PC-9 (cell line): ENCODE measurements at regions not wholly inside any gene's neighbourhood (a gene's known extent, or its start where the extent isn't known, plus 50 kb on each side); places are given as distances from the start of the nearest gene placed in this dataset.

Source experiments
- BruUV-seq: library from RNA; stranded (reverse); fragments of 400-500 nt; replicated peaks from 2 replicates; lab custom pipeline; 2021; lab: Mats Ljungman, UMichigan
- CTCF ChIA-PET: fragments of 300-600 bp; sonication (Branson Sonifier 250); formaldehyde crosslinking; loops from one replicate; lab custom pipeline; 2022; ENCODE audit warnings: antibody characterized with exemption; lab: Charles Lee
- POLR2A ChIA-PET: fragments of 300-600 bp; sonication (Branson Sonifier 250); formaldehyde crosslinking; loops from one replicate; lab custom pipeline; 2022; ENCODE audit warnings: antibody characterized with exemption; ENCODE audit not compliant: unreplicated experiment; lab: Charles Lee
- DNase-seq, 2 experiments: peaks; one replicate each; pipeline versions ENCODE4 v3.0.0 to v3.0.0-alpha.2; 2015 to 2022; ENCODE audit warnings: mixed read lengths in 1 of 2
- H2AFZ ChIP-seq: fragments of 200-600 bp; sonication (generic); 2 replicates; pipeline ENCODE4 v1.8.1; 2017; ENCODE audit warnings: antibody characterized with exemption
- H3F3A ChIP-seq: fragments of 200-600 bp; sonication (generic); 2 replicates; pipeline ENCODE4 v1.8.1; 2017; ENCODE audit warnings: antibody characterized with exemption, mild to moderate bottlenecking, low read depth; ENCODE audit not compliant: insufficient read depth
- H3K27ac ChIP-seq: fragments of 200-600 bp; sonication (generic); 2 replicates; pipeline ENCODE4 v1.6.1; 2016; ENCODE audit warnings: mixed run types
- H3K27me3 ChIP-seq: fragments of 200-600 bp; sonication (generic); 2 replicates; pipeline ENCODE4 v1.6.1; 2016; ENCODE audit warnings: low read depth, mixed run types; ENCODE audit not compliant: insufficient read depth
- H3K36me3 ChIP-seq: fragments of 200-600 bp; sonication (generic); 2 replicates; pipeline ENCODE4 v1.6.1; 2016; ENCODE audit warnings: low read depth, mixed run types
- H3K4me1 ChIP-seq: fragments of 200-600 bp; sonication (generic); replicated peaks from 2 replicates; pipeline ENCODE4 v1.6.1; 2016; ENCODE audit warnings: mixed run types; ENCODE audit not compliant: insufficient read depth
- H3K4me2 ChIP-seq: fragments of 200-600 bp; sonication (generic); 2 replicates; pipeline ENCODE4 v1.6.1; 2017; ENCODE audit warnings: mixed run types
- H3K4me3 ChIP-seq: fragments of 200-600 bp; sonication (generic); 2 replicates; pipeline ENCODE4 v1.6.1; 2016; ENCODE audit warnings: mixed run types
- H3K79me2 ChIP-seq: fragments of 200-600 bp; sonication (generic); 2 replicates; pipeline ENCODE4 v1.6.1; 2017; ENCODE audit warnings: low read depth, mixed run types
- H3K9me2 ChIP-seq: fragments of 200-600 bp; sonication (generic); 2 replicates; pipeline ENCODE4 v1.8.1; 2017; ENCODE audit warnings: mild to moderate bottlenecking; ENCODE audit not compliant: insufficient read depth
- H3K9me3 ChIP-seq: fragments of 200-600 bp; sonication (generic); 2 replicates; pipeline ENCODE4 v1.8.1; 2016; ENCODE audit warnings: low read depth; ENCODE audit not compliant: insufficient read depth
- H4K20me1 ChIP-seq: fragments of 200-600 bp; sonication (generic); 2 replicates; pipeline ENCODE4 v1.8.1; 2017; ENCODE audit not compliant: insufficient read depth
- EZH2 ChIP-seq: fragments of 200-600 bp; sonication (generic); IDR thresholded peaks from 2 replicates; pipeline ENCODE4 v1.8.0; 2017; ENCODE audit warnings: antibody characterized with exemption, low read depth
- intact Hi-C: fragments of 100-400 bp; cut with micrococcal nuclease; formaldehyde crosslinking; loops from one replicate; pipeline ENCODE4 v1.10.0; 2022; ENCODE audit not compliant: unreplicated experiment
- TF ChIP-seq, protein P1 (sequence below): fragments of 200-600 bp; sonication (generic); conservative IDR thresholded peaks from 2 replicates; pipeline ENCODE4 v1.6.1; 2017; ENCODE audit warnings: mixed run types, antibody characterized with exemption, mild to moderate bottlenecking, moderate library complexity

DNA sequence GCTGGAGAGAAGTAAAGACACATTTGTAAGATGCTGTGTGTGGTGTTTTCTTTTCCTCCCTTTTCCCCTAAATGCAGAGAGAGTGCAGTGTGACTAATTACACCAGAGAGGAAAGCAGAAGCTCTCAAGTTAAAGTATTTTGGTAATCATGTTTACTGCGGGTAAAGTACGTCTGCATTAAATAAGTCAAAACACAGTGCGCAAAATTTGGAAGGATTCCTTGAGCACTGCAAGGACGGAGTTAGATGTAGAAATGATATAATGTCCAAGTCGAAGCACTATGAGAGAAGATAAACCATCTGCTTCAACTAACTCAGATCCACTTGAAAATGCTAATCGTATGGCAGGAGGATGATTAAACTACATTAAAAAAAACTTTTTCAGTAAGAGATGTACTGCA is 766.5 kb downstream of the RNF144A start:
- no peak overlapping the region for H3K4me2 ChIP-seq
- H3K79me2 ChIP-seq = no peaks in the 10 kb centered on the region
- no peaks in the 10 kb centered on the region for H3K9me2 ChIP-seq
- H3K36me3 ChIP-seq = no peaks in the 10 kb centered on the region
- no TSS peak for BruUV-seq
- DNase-seq = no peak
- no peak overlapping the region for H3K4me3 ChIP-seq
- no peak for TF ChIP-seq EZH2
- TF ChIP-seq, protein P1, sequence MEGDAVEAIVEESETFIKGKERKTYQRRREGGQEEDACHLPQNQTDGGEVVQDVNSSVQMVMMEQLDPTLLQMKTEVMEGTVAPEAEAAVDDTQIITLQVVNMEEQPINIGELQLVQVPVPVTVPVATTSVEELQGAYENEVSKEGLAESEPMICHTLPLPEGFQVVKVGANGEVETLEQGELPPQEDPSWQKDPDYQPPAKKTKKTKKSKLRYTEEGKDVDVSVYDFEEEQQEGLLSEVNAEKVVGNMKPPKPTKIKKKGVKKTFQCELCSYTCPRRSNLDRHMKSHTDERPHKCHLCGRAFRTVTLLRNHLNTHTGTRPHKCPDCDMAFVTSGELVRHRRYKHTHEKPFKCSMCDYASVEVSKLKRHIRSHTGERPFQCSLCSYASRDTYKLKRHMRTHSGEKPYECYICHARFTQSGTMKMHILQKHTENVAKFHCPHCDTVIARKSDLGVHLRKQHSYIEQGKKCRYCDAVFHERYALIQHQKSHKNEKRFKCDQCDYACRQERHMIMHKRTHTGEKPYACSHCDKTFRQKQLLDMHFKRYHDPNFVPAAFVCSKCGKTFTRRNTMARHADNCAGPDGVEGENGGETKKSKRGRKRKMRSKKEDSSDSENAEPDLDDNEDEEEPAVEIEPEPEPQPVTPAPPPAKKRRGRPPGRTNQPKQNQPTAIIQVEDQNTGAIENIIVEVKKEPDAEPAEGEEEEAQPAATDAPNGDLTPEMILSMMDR = no peak
- H3F3A ChIP-seq = no peaks in the 10 kb centered on the region
- POLR2A ChIA-PET = no interaction called here
- H3K4me1 ChIP-seq = no peaks in the 10 kb centered on the region
- intact Hi-C loops = no loop called here
- no peaks in the 10 kb centered on the region; the same call in 1 of the 2 replicates for H3K27me3 ChIP-seq
- H2AFZ ChIP-seq = no peak overlapping the region
- CTCF ChIA-PET = no interaction called here
- H3K27ac ChIP-seq = no peak overlapping the region
- H4K20me1 ChIP-seq = no peaks in the 10 kb centered on the region
- H3K9me3 ChIP-seq = no peaks in the 10 kb centered on the region

DNA sequence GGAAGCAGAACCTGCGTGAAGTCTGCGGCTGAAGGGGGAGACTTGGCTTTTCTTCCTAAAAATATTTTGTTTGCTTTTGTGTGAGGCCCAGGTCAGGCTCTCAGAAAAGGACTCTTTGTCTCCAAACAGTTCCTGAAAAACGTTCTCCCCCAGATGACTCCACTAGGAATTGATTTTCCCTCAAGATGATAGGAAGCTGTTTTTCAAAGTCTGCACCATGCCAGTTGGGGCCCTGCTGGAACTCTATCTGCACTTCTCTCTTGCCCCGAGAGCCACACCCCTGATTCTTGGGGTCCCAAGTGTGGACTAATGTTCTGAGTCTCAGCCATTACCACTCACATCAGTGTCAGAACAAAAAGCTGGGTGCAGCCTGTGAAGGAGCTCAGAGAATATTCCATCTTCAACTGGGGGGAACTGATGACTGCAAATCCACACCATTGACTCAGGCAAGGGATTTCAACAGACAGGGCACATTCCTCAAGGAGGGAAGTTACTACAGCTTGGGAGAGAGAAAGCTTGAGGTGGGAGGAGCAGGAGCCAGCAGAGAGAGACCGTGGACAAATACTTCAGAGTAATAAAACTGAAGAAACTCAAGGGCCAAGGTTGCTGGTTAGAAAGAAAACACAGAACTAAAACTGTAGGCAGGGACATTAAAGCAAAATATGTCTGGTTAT is 768.3 kb downstream of the RNF144A start:
- ChIA-PET CTCF (no interaction called here), POLR2A (no interaction called here)
- H3K79me2 ChIP-seq = no peaks in the 10 kb centered on the region
- no peaks in the 10 kb centered on the region for H3K9me3 ChIP-seq
- BruUV-seq = no TSS peak
- H3K27ac ChIP-seq = no peak overlapping the region
- no peak for DNase-seq
- H3K4me3 ChIP-seq = no peak overlapping the region
- no peaks in the 10 kb centered on the region for H3F3A ChIP-seq
- no peaks in the 10 kb centered on the region; the same call in 1 of the 2 replicates for H3K27me3 ChIP-seq
- no peaks in the 10 kb centered on the region for H3K36me3 ChIP-seq
- no peak overlapping the region for H3K4me2 ChIP-seq
- intact Hi-C loops = no loop called here
- H2AFZ ChIP-seq = no peak overlapping the region
- no peaks in the 10 kb centered on the region for H3K4me1 ChIP-seq
- H4K20me1 ChIP-seq = no peaks in the 10 kb centered on the region
- no peaks in the 10 kb centered on the region for H3K9me2 ChIP-seq
- TF ChIP-seq, protein P1 = no peak
- no peak for TF ChIP-seq EZH2

DNA sequence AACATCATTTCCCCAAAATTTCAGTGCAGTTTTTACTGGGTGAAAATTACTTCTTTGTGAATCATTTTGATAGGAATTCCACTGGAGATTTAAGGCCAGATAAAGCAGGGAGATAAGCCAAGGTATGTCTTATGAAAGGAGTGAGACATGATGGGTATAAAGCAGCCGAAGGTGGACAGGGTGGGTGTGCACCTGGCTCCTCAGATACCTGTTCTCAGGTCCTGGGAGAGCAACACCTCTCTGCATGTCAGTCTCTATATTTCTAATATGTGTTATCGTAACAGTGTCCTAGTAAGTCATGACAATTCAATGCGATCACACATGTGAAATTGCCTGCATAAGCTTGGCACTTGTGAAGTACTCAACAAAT is 768.8 kb downstream of the RNF144A start:
- Histone ChIP-seq H2AFZ (no peak overlapping the region), H3K27ac (no peak overlapping the region), H3K4me1 (no peaks in the 10 kb centered on the region), H3F3A (no peaks in the 10 kb centered on the region), H3K9me3 (no peaks in the 10 kb centered on the region), H3K27me3 (no peaks in the 10 kb centered on the region; the same call in 1 of the 2 replicates), H4K20me1 (no peaks in the 10 kb centered on the region), H3K9me2 (no peaks in the 10 kb centered on the region), H3K79me2 (no peaks in the 10 kb centered on the region), H3K36me3 (no peaks in the 10 kb centered on the region), H3K4me3 (no peak overlapping the region), H3K4me2 (no peak overlapping the region)
- intact Hi-C loops = no loop called here
- no TSS peak for BruUV-seq
- TF ChIP-seq, protein P1 = no peak
- no peak for TF ChIP-seq EZH2
- CTCF ChIA-PET = no interaction called here
- POLR2A ChIA-PET = no interaction called here
- no peak for DNase-seq
